ENCODE measurements at regions not wholly inside any gene's neighbourhood (a gene's known extent, or its start where the extent isn't known, plus 50 kb on each side); places are given as distances from the start of the nearest gene placed in this dataset.

DNA sequence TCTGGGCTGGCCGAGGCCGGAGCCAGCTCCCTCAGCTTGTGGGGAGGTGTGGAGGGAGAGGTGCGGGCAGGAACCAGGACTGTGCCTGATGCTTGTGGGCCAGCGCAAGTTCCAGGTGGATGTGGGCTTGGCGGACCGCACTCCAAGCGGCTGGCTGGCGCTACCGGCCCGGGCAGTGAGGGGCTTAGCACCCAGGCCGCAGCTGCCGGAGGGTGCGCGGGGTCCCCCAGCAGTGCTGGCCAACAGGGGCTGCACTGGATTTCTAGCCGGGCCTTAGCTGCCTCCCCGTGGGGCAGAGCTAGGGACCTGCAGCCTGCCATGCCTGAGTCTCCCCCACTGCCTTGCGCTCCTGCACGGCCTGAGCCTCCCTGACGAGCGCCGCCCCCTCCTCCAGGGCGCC is 242.8 kb downstream of the CCSER2 start:
- Histone ChIP-seq H3K4me3 (no peak overlapping the region), H3K27me3 (peaks cover 4% of the 10 kb centered on the region), H3K9me3 (no peaks in the 10 kb centered on the region), H3K36me3 (no peaks in the 10 kb centered on the region), H3K4me1 (no peaks in the 10 kb centered on the region), H3K27ac (no peak overlapping the region)
- WGBS, 2 donors (ENCODE audit: low coverage in 1 of 2) = 96% methylated on average over 20 of the region's 22 CpGs; no CpG with 5 or more reads in 1 of the 2 donors
- intact Hi-C loops (cut with DNase I; ENCODE audit: low total_unique reads) (no loop called here), in situ Hi-C loops (cut with MboI; ENCODE audit: low pct_ligation_motif_present in 1 of 4, low pct_unique_long_range_greater_than_20kb in 1 of 4, low sequenced_read_pairs in 3 of 4) (no loop called here)
- DNase-seq = no peak
- TF ChIP-seq CTCF (IDR thresholded peaks at IDR 0.05) = no peak

DNA sequence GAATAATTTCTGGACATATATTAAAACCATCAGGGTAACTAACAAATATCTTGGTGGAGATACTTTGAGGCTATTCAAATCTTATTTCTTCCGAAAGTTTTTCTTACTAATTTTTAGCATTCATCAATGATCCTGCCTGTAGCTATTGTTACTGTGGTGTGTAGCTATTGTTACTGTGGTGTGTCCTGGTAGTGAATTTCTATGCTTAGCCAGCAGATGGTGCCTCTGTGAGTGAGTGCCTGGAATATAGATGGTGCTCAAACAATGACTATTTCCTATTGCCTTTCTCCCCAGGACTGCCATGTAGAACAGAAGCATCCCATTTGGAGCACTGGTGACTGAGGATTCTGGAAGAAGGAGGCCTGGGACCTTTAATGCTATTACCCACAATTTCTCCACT is 245.7 kb downstream of the CCSER2 start:
- no peaks in the 10 kb centered on the region for H3K27me3 ChIP-seq
- no peaks in the 10 kb centered on the region for H3K9me3 ChIP-seq
- H3K27ac ChIP-seq = no peak overlapping the region
- whole genome bisulfite sequencing, 2 donors (ENCODE audit: low coverage in 1 of 2) = 80 to 100% methylated on average over 1 of the region's 1 CpG
- no peaks in the 10 kb centered on the region for H3K4me1 ChIP-seq
- TF ChIP-seq CTCF (IDR thresholded peaks at IDR 0.05) (no peak), POLR2AphosphoS5 (IDR thresholded peaks at IDR 0.05) (no peak), EP300 (IDR thresholded peaks at IDR 0.05; ENCODE audit: low read depth) (no peak), POLR2A (IDR thresholded peaks at IDR 0.05) (no peak)
- intact Hi-C loops (cut with DNase I; ENCODE audit: low total_unique reads) = no loop called here
- DNase-seq = no peak
- H3K36me3 ChIP-seq = no peaks in the 10 kb centered on the region
- no peak overlapping the region for H3K4me3 ChIP-seq
- in situ Hi-C loops (cut with MboI; ENCODE audit: low pct_ligation_motif_present in 1 of 4, low pct_unique_long_range_greater_than_20kb in 1 of 4, low sequenced_read_pairs in 3 of 4) = no loop called here

GRCh38 chr10:84581976-84582375 is 253.6 kb downstream of the CCSER2 start:
- no peaks in the 10 kb centered on the region for H3K4me1 ChIP-seq
- no peaks in the 10 kb centered on the region for H3K36me3 ChIP-seq
- no peaks in the 10 kb centered on the region for H3K9me3 ChIP-seq
- in situ Hi-C loops (cut with MboI; ENCODE audit: low pct_ligation_motif_present in 1 of 4, low pct_unique_long_range_greater_than_20kb in 1 of 4, low sequenced_read_pairs in 3 of 4) (no loop called here), intact Hi-C loops (cut with DNase I; ENCODE audit: low total_unique reads) (no loop called here)
- 79 to 83% methylated on average over 5 to 6 of the region's 6 CpGs for WGBS, 2 donors (ENCODE audit: low coverage in 1 of 2)
- H3K27ac ChIP-seq = no peak overlapping the region
- no peaks in the 10 kb centered on the region for H3K27me3 ChIP-seq
- no peak overlapping the region for H3K4me3 ChIP-seq
- no peak for DNase-seq
- TF ChIP-seq CTCF (IDR thresholded peaks at IDR 0.05) = no peak
- no peak for TF ChIP-seq EP300 (IDR thresholded peaks at IDR 0.05; ENCODE audit: low read depth)
- TF ChIP-seq POLR2AphosphoS5 (IDR thresholded peaks at IDR 0.05) = no peak
- no peak for TF ChIP-seq POLR2A (IDR thresholded peaks at IDR 0.05)

DNA sequence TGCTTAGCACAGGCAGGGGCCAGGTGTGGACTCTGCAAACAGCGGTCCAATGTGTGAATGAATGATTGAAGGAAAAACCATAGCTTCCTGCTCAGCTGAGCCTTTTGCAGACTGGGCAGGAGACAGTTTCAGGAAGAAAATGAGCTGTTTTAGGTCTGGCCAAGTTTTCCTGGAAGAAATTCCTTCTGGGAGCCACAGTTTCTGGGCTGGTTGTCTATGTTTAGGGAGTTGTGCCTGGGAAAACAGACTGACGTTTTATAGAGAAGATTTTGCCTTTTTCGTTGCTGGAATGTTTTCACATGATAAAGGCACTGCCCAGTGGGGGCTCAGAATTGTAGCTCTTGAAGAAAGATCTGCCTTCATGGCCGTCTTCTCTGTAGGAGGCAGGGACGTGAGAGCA is 255.1 kb downstream of the CCSER2 start:
- Histone ChIP-seq H3K4me1 (no peaks in the 10 kb centered on the region), H3K36me3 (no peaks in the 10 kb centered on the region), H3K27me3 (no peaks in the 10 kb centered on the region), H3K4me3 (no peak overlapping the region), H3K9me3 (no peaks in the 10 kb centered on the region), H3K27ac (no peak overlapping the region)
- intact Hi-C loops (cut with DNase I; ENCODE audit: low total_unique reads) = no loop called here
- TF ChIP-seq EP300 (IDR thresholded peaks at IDR 0.05; ENCODE audit: low read depth) (no peak), POLR2A (IDR thresholded peaks at IDR 0.05) (no peak), CTCF (IDR thresholded peaks at IDR 0.05) (no peak), POLR2AphosphoS5 (IDR thresholded peaks at IDR 0.05) (no peak)
- DNase-seq = no peak
- WGBS, 2 donors (ENCODE audit: low coverage in 1 of 2) = 22 to 36% methylated on average over 3 to 5 of the region's 5 CpGs
- in situ Hi-C loops (cut with MboI; ENCODE audit: low pct_ligation_motif_present in 1 of 4, low pct_unique_long_range_greater_than_20kb in 1 of 4, low sequenced_read_pairs in 3 of 4) = no loop called here

Measured in transverse colon (tissue), 4 donors.